ENCODE measurements at regions not wholly inside any gene's neighbourhood (a gene's known extent, or its start where the extent isn't known, plus 50 kb on each side); places are given as distances from the start of the nearest gene placed in this dataset.

- FAIRE-seq: no peak
- BruUV-seq (replicated peaks): no TSS peak
- no peak overlapping the region for H2AFZ ChIP-seq (ENCODE audit: low read depth, low read length)
- H3K4me3 ChIP-seq (replicated peaks in 1 of 3; ENCODE audit: insufficient read depth in 1 of 3, low read depth in 1 of 3, low read length in 3 of 3): no peak overlapping the region
- POLR2A ChIA-PET: no interaction called here
- CTCF ChIA-PET: no interaction called here
- no peak for DNase-seq (ENCODE audit: low read depth, low spot score)
- intact Hi-C loops (cut with micrococcal nuclease) (no loop called here), dilution Hi-C loops (cut with MboI; ENCODE audit: extremely low pct_ligation_motif_present, low sequenced_read_pairs) (no loop called here)
- H3K4me1 ChIP-seq (ENCODE audit: control insufficient read depth, extremely low read depth, insufficient read depth, low read length): no peaks in the 10 kb centered on the region
- no peak overlapping the region for H3K27ac ChIP-seq (ENCODE audit: insufficient read depth, low read depth, low read length)
- no peak overlapping the region for H3K4me2 ChIP-seq (ENCODE audit: insufficient read depth, low read length)
- H3K9me3 ChIP-seq (replicated peaks; ENCODE audit: control insufficient read depth, insufficient read depth, low read length): no peaks in the 10 kb centered on the region
- H3K9me1 ChIP-seq (replicated peaks; ENCODE audit: control insufficient read depth, extremely low read depth, insufficient read depth, low read length): no peaks in the 10 kb centered on the region
- TF ChIP-seq POLR2A (IDR thresholded peaks at IDR 0.05; ENCODE audit: low read depth, low read length): no peak
- TF ChIP-seq MAX (IDR thresholded peaks at IDR 0.05; ENCODE audit: insufficient read depth, insufficient read length): no peak
- TF ChIP-seq CTCF (IDR thresholded peaks at IDR 0.05; ENCODE audit: extremely low read depth in 1 of 2, insufficient read depth in 1 of 2, low read depth in 1 of 2, low read length in 2 of 2): no peak
- no peak for TF ChIP-seq JUN (IDR thresholded peaks at IDR 0.05; ENCODE audit: borderline replicate concordance, insufficient read depth, insufficient read length, low read depth)
- TF ChIP-seq EZH2 (IDR thresholded peaks at IDR 0.05; ENCODE audit: borderline replicate concordance, low read depth, low read length, severe bottlenecking): no peak
- no peaks in the 10 kb centered on the region for H3K27me3 ChIP-seq (ENCODE audit: control insufficient read depth in 2 of 2, insufficient read depth in 2 of 2, low read length in 2 of 2)
- H4K20me1 ChIP-seq (replicated peaks; ENCODE audit: control insufficient read depth, extremely low read depth, insufficient read depth, low read length): no peaks in the 10 kb centered on the region
- no peaks in the 10 kb centered on the region for H3K79me2 ChIP-seq (ENCODE audit: control insufficient read depth, insufficient read depth, low read length)
- no peak overlapping the region for H3K9ac ChIP-seq (replicated peaks; ENCODE audit: extremely low read depth, insufficient read depth, low read length)
- no peaks in the 10 kb centered on the region for H3K36me3 ChIP-seq (ENCODE audit: control insufficient read depth in 2 of 2, extremely low read depth in 1 of 2, insufficient read depth in 2 of 2, low read length in 2 of 2)
These were observed 801.5 kb upstream of the SPRY2 start for GRCh38 chr13:81142306-81142999.

- Histone ChIP-seq H3K79me2 (ENCODE audit: control insufficient read depth, insufficient read depth, low read length) (no peaks in the 10 kb centered on the region), H3K27me3 (ENCODE audit: control insufficient read depth in 2 of 2, insufficient read depth in 2 of 2, low read length in 2 of 2) (no peaks in the 10 kb centered on the region), H3K4me2 (ENCODE audit: insufficient read depth, low read length) (no peak overlapping the region), H4K20me1 (replicated peaks; ENCODE audit: control insufficient read depth, extremely low read depth, insufficient read depth, low read length) (no peaks in the 10 kb centered on the region), H3K4me1 (ENCODE audit: control insufficient read depth, extremely low read depth, insufficient read depth, low read length) (no peaks in the 10 kb centered on the region), H3K4me3 (replicated peaks in 1 of 3; ENCODE audit: insufficient read depth in 1 of 3, low read depth in 1 of 3, low read length in 3 of 3) (no peak overlapping the region), H3K9me3 (replicated peaks; ENCODE audit: control insufficient read depth, insufficient read depth, low read length) (no peaks in the 10 kb centered on the region), H3K36me3 (ENCODE audit: control insufficient read depth in 2 of 2, extremely low read depth in 1 of 2, insufficient read depth in 2 of 2, low read length in 2 of 2) (no peaks in the 10 kb centered on the region), H3K27ac (ENCODE audit: insufficient read depth, low read depth, low read length) (no peak overlapping the region), H2AFZ (ENCODE audit: low read depth, low read length) (no peak overlapping the region), H3K9ac (replicated peaks; ENCODE audit: extremely low read depth, insufficient read depth, low read length) (no peak overlapping the region), H3K9me1 (replicated peaks; ENCODE audit: control insufficient read depth, extremely low read depth, insufficient read depth, low read length) (no peaks in the 10 kb centered on the region)
- CTCF ChIA-PET: no interaction called here
- POLR2A ChIA-PET: no interaction called here
- dilution Hi-C loops (cut with MboI; ENCODE audit: extremely low pct_ligation_motif_present, low sequenced_read_pairs) (no loop called here), intact Hi-C loops (cut with micrococcal nuclease) (no loop called here)
- TF ChIP-seq MYC (IDR thresholded peaks at IDR 0.05; ENCODE audit: low read depth, low read length): no peak
- no peak for TF ChIP-seq JUN (IDR thresholded peaks at IDR 0.05; ENCODE audit: borderline replicate concordance, insufficient read depth, insufficient read length, low read depth)
- no peak for TF ChIP-seq EZH2 (IDR thresholded peaks at IDR 0.05; ENCODE audit: borderline replicate concordance, low read depth, low read length, severe bottlenecking)
- no peak for TF ChIP-seq FOS (IDR thresholded peaks at IDR 0.05; ENCODE audit: borderline replicate concordance, insufficient read depth, low read length)
- TF ChIP-seq POLR2AphosphoS5 (IDR thresholded peaks at IDR 0.05; ENCODE audit: insufficient read depth, low read depth, low read length): no peak
- TF ChIP-seq POLR2A (IDR thresholded peaks at IDR 0.05; ENCODE audit: low read depth, low read length): no peak
- TF ChIP-seq CTCF (IDR thresholded peaks at IDR 0.05; ENCODE audit: extremely low read depth in 1 of 2, insufficient read depth in 1 of 2, low read depth in 1 of 2, low read length in 2 of 2): no peak
- no peak for TF ChIP-seq GATA2 (IDR thresholded peaks at IDR 0.05; ENCODE audit: insufficient read depth, insufficient read length, low read depth, low read length)
- TF ChIP-seq MAX (IDR thresholded peaks at IDR 0.05; ENCODE audit: insufficient read depth, insufficient read length): no peak
- no peak for DNase-seq (ENCODE audit: low read depth, low spot score)
- no peak for FAIRE-seq
- BruUV-seq (replicated peaks): no TSS peak
These were observed 799.7 kb upstream of the SPRY2 start for GRCh38 chr13:81140675-81141074.

All from endothelial cell of umbilical vein (primary cell).